GM23338 (cell line): ENCODE measurements at regions not wholly inside any gene's neighbourhood (a gene's known extent, or its start where the extent isn't known, plus 50 kb on each side); places are given as distances from the start of the nearest gene placed in this dataset.

Experiments
- CREB1 ChIP-seq: fragments of 250-450 bp; sonication (Bioruptor Pico); IDR thresholded peaks from 2 replicates; pipeline ENCODE4 v1.5.0; 2020; ENCODE audit warnings: low read depth, mild to moderate bottlenecking, moderate library complexity
- CTCF ChIP-seq, 2 experiments: fragments of 200-600 bp in 1 of 2; sonication (generic) in 1 of 2; conservative IDR thresholded peaks; 2 replicates each; pipeline versions ENCODE4 v1.5.1 to v1.6.1; 2016 to 2017; ENCODE audit warnings: antibody characterized with exemption in 2 of 2, low read depth in 2 of 2, mild to moderate bottlenecking in 2 of 2, moderate library complexity in 1 of 2
- ETS1 ChIP-seq: IDR thresholded peaks from 2 replicates; pipeline ENCODE4 v1.6.1; 2016; ENCODE audit warnings: antibody characterized with exemption
- EZH2 ChIP-seq: fragments of 200-600 bp; sonication (generic); IDR thresholded peaks from one replicate; pipeline ENCODE4 v1.8.0; 2017; ENCODE audit warnings: antibody characterized with exemption, mild to moderate bottlenecking, low read depth; ENCODE audit not compliant: unreplicated experiment
- EZH2phosphoT487 ChIP-seq: fragments of 200-600 bp; sonication (generic); IDR thresholded peaks from one replicate; pipeline ENCODE4 v1.8.1; 2018; ENCODE audit warnings: antibody characterized with exemption; ENCODE audit not compliant: unreplicated experiment
- JUNB ChIP-seq: IDR thresholded peaks from one replicate; pipeline ENCODE4 v1.6.1; 2016; ENCODE audit warnings: antibody characterized with exemption; ENCODE audit not compliant: unreplicated experiment
- NANOG ChIP-seq: IDR thresholded peaks from 2 replicates; pipeline ENCODE4 v1.6.1; 2016; ENCODE audit warnings: antibody characterized with exemption, borderline replicate concordance
- POLR2AphosphoS5 ChIP-seq: IDR thresholded peaks from 2 replicates; pipeline ENCODE4 v1.6.1; 2016; ENCODE audit warnings: antibody characterized with exemption, low read depth
- REST ChIP-seq: IDR thresholded peaks from one replicate; pipeline ENCODE4 v1.6.1; 2018; ENCODE audit warnings: antibody characterized with exemption; ENCODE audit not compliant: unreplicated experiment
- STAT1 ChIP-seq: IDR thresholded peaks from one replicate; pipeline ENCODE4 v1.6.1; 2016; ENCODE audit warnings: antibody characterized with exemption; ENCODE audit not compliant: unreplicated experiment
- ZNF114 ChIP-seq: fragments of 250-450 bp; sonication (Bioruptor Pico); IDR thresholded peaks from 2 replicates; pipeline ENCODE4 v1.5.0; 2020; ENCODE audit warnings: mild to moderate bottlenecking, moderate library complexity
- ZNF331 ChIP-seq: fragments of 250-450 bp; sonication (Bioruptor Pico); IDR thresholded peaks from 2 replicates; pipeline ENCODE4 v1.5.0; 2020; ENCODE audit warnings: low read depth, mild to moderate bottlenecking, moderate library complexity
- ZNF462 ChIP-seq: fragments of 250-450 bp; sonication (Bioruptor Pico); IDR thresholded peaks from 2 replicates; pipeline ENCODE4 v1.5.0; 2020; ENCODE audit warnings: mild to moderate bottlenecking, moderate library complexity

GRCh38 chr10:120180160-120180559, 276.9 kb upstream of the PLPP4 start:
- TF ChIP-seq CTCF (conservative IDR thresholded peaks at IDR 0.05; ENCODE audit: low read depth in 2 of 2): no peak
- TF ChIP-seq EZH2: no peak
- TF ChIP-seq POLR2AphosphoS5: no peak
- TF ChIP-seq EZH2phosphoT487: no peak
- no peak for TF ChIP-seq ETS1
- no peak for TF ChIP-seq REST
- no peak for TF ChIP-seq CREB1 (CRISPR knock-in tag)
- no peak for TF ChIP-seq JUNB
- TF ChIP-seq ZNF462 (CRISPR knock-in tag): no peak
- TF ChIP-seq ZNF114: no peak
- TF ChIP-seq NANOG: no peak
- no peak for TF ChIP-seq ZNF331
- no peak for TF ChIP-seq STAT1
